ENCODE measurements at regions not wholly inside any gene's neighbourhood (a gene's known extent, or its start where the extent isn't known, plus 50 kb on each side); places are given as distances from the start of the nearest gene placed in this dataset.

DNA sequence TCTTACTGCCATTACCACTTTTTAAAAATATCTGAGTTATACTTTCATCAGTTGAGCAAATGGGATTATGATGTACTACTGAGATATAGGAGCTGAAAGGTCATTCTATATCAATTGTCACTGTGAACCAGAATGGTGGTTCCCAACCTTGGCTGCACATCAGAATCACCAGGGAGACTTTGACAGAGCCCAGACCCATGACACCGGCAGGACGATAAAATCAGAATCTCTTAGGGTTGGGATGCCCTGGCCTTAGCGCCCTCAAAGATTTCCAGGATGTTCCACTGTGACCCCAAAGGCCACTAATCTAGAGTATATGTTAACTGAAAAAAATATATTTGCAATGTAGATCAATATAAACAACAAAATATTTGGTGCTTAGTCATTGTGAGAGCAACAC lies 355.1 kb downstream of the LIG4 start:
- Histone ChIP-seq H2AFZ (ENCODE audit: low read depth, low read length) (no peak overlapping the region), H4K20me1 (replicated peaks; ENCODE audit: control insufficient read depth, extremely low read depth, insufficient read depth, low read length) (peaks cover 8% of the 10 kb centered on the region), H3K4me2 (ENCODE audit: insufficient read depth, low read length) (no peak overlapping the region), H3K27me3 (ENCODE audit: control insufficient read depth in 2 of 2, insufficient read depth in 2 of 2, low read length in 2 of 2) (peaks cover 1 to 4% of the 10 kb centered on the region in 2 experiments), H3K27ac (ENCODE audit: insufficient read depth, low read depth, low read length) (no peak overlapping the region), H3K9me3 (replicated peaks; ENCODE audit: control insufficient read depth, insufficient read depth, low read length) (no peaks in the 10 kb centered on the region), H3K9me1 (replicated peaks; ENCODE audit: control insufficient read depth, extremely low read depth, insufficient read depth, low read length) (no peaks in the 10 kb centered on the region), H3K4me1 (ENCODE audit: control insufficient read depth, extremely low read depth, insufficient read depth, low read length) (no peaks in the 10 kb centered on the region), H3K9ac (replicated peaks; ENCODE audit: extremely low read depth, insufficient read depth, low read length) (no peak overlapping the region), H3K79me2 (ENCODE audit: control insufficient read depth, insufficient read depth, low read length) (no peaks in the 10 kb centered on the region), H3K4me3 (replicated peaks in 1 of 3; ENCODE audit: insufficient read depth in 1 of 3, low read depth in 1 of 3, low read length in 3 of 3) (no peak overlapping the region), H3K36me3 (ENCODE audit: control insufficient read depth in 2 of 2, extremely low read depth in 1 of 2, insufficient read depth in 2 of 2, low read length in 2 of 2) (no peaks in the 10 kb centered on the region)
- no peak for FAIRE-seq
- ChIA-PET CTCF (no interaction called here), POLR2A (no interaction called here)
- dilution Hi-C loops (cut with MboI; ENCODE audit: extremely low pct_ligation_motif_present, low sequenced_read_pairs) (no loop called here), intact Hi-C loops (cut with micrococcal nuclease) (loop anchor here (10.0 kb wide), 1 partner anchor 295 kb away; no protein-coding TSS in a partner anchor)
- BruUV-seq (replicated peaks) = no TSS peak
- no peak for DNase-seq (ENCODE audit: low read depth, low spot score)
- TF ChIP-seq JUN (IDR thresholded peaks at IDR 0.05; ENCODE audit: borderline replicate concordance, insufficient read depth, insufficient read length, low read depth) (no peak), GATA2 (IDR thresholded peaks at IDR 0.05; ENCODE audit: insufficient read depth, insufficient read length, low read depth, low read length) (no peak), MYC (IDR thresholded peaks at IDR 0.05; ENCODE audit: low read depth, low read length) (no peak), POLR2A (IDR thresholded peaks at IDR 0.05; ENCODE audit: low read depth, low read length) (no peak), EZH2 (IDR thresholded peaks at IDR 0.05; ENCODE audit: borderline replicate concordance, low read depth, low read length, severe bottlenecking) (no peak), FOS (IDR thresholded peaks at IDR 0.05; ENCODE audit: borderline replicate concordance, insufficient read depth, low read length) (no peak), POLR2AphosphoS5 (IDR thresholded peaks at IDR 0.05; ENCODE audit: insufficient read depth, low read depth, low read length) (no peak)
- TF ChIP-seq, protein P1, sequence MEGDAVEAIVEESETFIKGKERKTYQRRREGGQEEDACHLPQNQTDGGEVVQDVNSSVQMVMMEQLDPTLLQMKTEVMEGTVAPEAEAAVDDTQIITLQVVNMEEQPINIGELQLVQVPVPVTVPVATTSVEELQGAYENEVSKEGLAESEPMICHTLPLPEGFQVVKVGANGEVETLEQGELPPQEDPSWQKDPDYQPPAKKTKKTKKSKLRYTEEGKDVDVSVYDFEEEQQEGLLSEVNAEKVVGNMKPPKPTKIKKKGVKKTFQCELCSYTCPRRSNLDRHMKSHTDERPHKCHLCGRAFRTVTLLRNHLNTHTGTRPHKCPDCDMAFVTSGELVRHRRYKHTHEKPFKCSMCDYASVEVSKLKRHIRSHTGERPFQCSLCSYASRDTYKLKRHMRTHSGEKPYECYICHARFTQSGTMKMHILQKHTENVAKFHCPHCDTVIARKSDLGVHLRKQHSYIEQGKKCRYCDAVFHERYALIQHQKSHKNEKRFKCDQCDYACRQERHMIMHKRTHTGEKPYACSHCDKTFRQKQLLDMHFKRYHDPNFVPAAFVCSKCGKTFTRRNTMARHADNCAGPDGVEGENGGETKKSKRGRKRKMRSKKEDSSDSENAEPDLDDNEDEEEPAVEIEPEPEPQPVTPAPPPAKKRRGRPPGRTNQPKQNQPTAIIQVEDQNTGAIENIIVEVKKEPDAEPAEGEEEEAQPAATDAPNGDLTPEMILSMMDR (IDR thresholded peaks at IDR 0.05; ENCODE audit: extremely low read depth in 1 of 2, insufficient read depth in 1 of 2, low read depth in 1 of 2, low read length in 2 of 2) = no peak
- TF ChIP-seq, protein P2, sequence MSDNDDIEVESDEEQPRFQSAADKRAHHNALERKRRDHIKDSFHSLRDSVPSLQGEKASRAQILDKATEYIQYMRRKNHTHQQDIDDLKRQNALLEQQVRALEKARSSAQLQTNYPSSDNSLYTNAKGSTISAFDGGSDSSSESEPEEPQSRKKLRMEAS (IDR thresholded peaks at IDR 0.05; ENCODE audit: insufficient read depth, insufficient read length) = no peak
